HUES48 (cell line): ENCODE measurements at regions not wholly inside any gene's neighbourhood (a gene's known extent, or its start where the extent isn't known, plus 50 kb on each side); places are given as distances from the start of the nearest gene placed in this dataset.
"Not testable (repeated sequence)": the region's sequence is repeated elsewhere in the genome, so short reads cannot be mapped to it uniquely, and the experiment has no call there.

Source experiments
- H3K27ac ChIP-seq: one replicate; pipeline ENCODE4 v1.7.0; 2013; ENCODE audit warnings: low read depth, low read length, inconsistent platforms
- H3K27me3 ChIP-seq: 2 replicates; pipeline ENCODE4 v1.6.1; 2013; ENCODE audit warnings: mild to moderate bottlenecking, low read length; ENCODE audit not compliant: control insufficient read depth, insufficient read depth
- H3K36me3 ChIP-seq: 2 replicates; pipeline ENCODE4 v1.6.1; 2013; ENCODE audit warnings: low read length; ENCODE audit not compliant: control insufficient read depth, insufficient read depth
- H3K4me1 ChIP-seq: 2 replicates; pipeline ENCODE4 v1.6.1; 2013; ENCODE audit warnings: mild to moderate bottlenecking, low read length; ENCODE audit not compliant: control insufficient read depth, insufficient read depth
- H3K4me3 ChIP-seq: 2 replicates; pipeline ENCODE4 v1.5.1; 2013; ENCODE audit warnings: mild to moderate bottlenecking, low read depth, low read length
- H3K9ac ChIP-seq: 2 replicates; pipeline ENCODE4 v1.6.1; 2013; ENCODE audit warnings: mild to moderate bottlenecking, low read depth, low read length, moderate library complexity
- H3K9me3 ChIP-seq: 2 replicates; pipeline ENCODE4 v1.6.1; 2013; ENCODE audit warnings: low read length; ENCODE audit not compliant: control insufficient read depth, insufficient read depth

- Histone ChIP-seq H3K4me3 (no peak overlapping the region), H3K9ac (no peak overlapping the region), H3K36me3 (no peaks in the 10 kb centered on the region), H3K4me1 (no peaks in the 10 kb centered on the region), H3K27ac (no peak overlapping the region), H3K27me3 (no peaks in the 10 kb centered on the region), H3K9me3 (no peaks in the 10 kb centered on the region)
Measured at GRCh38 chr3:104263477-104263876, 1103.2 kb upstream of the ALCAM start.

DNA sequence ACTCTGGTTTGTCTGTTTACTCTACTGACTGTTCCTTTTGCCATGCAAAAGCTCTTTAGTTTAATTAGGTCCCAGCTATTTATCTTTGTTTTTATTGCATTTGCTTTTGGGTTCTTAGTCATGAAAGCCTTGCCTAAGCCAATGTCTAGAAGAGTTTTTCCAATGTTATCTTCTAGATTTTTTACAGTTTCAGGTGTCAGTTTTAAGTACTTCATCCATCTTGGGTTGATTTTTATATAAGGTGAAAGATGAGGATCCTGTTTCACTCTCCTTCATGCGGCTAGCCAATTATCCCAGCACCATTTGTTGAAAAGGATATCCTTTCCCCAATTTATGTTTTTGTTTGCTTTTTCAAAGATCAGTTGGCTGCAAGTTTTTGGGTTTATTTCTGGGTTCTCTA lies 1100.5 kb upstream of the ALCAM start:
- H3K9me3 ChIP-seq, H3K27ac ChIP-seq, H3K36me3 ChIP-seq, H3K9ac ChIP-seq, H3K4me3 ChIP-seq, H3K27me3 ChIP-seq, H3K4me1 ChIP-seq: not testable (repeated sequence)

DNA sequence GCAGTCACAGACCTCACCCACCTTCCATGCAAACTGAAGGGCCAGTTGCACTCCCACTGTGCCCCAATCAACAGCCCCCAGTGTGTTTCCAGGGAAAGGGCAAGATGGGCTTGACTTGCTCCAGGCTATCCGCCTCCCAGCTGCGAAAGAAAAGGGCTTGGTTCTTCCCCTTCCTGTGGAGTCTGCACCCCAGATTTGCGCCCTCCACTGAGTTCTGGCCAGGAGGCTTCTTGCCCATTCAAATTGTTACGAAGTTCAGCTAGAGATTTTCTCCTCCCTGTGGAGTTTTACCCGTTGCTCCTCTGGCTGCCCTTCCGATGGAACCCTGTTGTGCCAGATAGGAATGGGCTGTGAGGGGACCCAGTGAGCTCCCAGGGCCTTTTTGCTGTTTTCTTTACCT lies 1096.9 kb upstream of the ALCAM start:
- Histone ChIP-seq H3K27me3 (no peaks in the 10 kb centered on the region), H3K36me3 (no peaks in the 10 kb centered on the region), H3K27ac (no peak overlapping the region), H3K4me1 (no peaks in the 10 kb centered on the region), H3K9me3 (peaks cover 7% of the 10 kb centered on the region; the same call in 1 of the 2 replicates), H3K9ac (no peak overlapping the region), H3K4me3 (no peak overlapping the region)

DNA sequence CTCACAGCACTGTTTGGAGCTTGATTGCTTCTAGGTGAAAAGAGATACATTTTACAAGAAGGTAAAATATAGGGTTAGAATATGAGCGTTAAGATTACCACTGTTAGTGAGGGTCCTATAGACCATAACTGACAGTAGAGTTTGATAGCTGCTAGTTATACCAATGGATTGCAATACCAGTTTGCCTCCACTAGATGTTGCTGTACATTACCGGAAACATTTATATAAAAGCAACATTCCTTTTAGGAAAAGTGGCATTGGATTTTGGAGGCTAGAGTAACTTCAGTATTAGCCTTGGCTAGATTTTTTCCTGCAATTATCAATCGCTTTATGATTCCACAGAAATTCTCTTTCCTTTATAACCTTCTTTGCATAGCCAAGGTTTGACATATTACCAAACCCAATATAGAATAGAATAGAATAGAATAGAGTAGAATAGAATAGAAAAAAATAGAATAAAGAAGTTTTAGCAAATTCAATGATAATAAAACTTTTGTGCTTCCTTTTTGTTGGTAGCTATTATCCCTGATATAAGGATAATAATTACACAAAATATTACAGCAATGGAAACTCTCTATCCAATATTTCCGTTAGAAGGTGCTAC lies 1093.6 kb upstream of the ALCAM start:
- Histone ChIP-seq H3K4me1 (no peaks in the 10 kb centered on the region), H3K27ac (no peak overlapping the region), H3K4me3 (no peak overlapping the region), H3K9ac (no peak overlapping the region), H3K27me3 (no peaks in the 10 kb centered on the region), H3K36me3 (no peaks in the 10 kb centered on the region), H3K9me3 (peaks cover 33% of the 10 kb centered on the region)

GRCh38 chr3:104275199-104275598 lies 1091.5 kb upstream of the ALCAM start:
- Histone ChIP-seq H3K4me1 (no peaks in the 10 kb centered on the region), H3K9ac (no peak overlapping the region), H3K4me3 (no peak overlapping the region), H3K36me3 (no peaks in the 10 kb centered on the region), H3K9me3 (peaks cover 50% of the 10 kb centered on the region), H3K27ac (no peak overlapping the region), H3K27me3 (no peaks in the 10 kb centered on the region)

DNA sequence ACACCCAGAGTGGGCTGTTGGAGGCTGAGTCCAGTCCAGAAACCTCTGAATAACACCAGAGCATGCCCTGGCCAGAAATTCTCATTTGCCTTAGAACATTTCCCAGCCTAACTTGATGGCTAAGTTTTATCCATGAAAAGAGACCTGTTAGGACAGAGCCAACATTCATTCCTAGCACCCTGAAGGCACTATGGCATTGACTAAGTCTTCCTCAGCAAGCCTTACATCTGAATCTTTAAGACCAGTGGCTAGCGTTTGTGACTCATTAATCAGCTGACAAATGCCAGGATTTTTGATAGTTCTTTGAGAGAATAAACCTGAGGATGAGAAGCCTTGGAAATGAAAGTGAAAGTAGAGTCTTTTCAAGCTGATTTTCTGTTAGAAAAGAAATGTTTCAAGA lies 1087.1 kb upstream of the ALCAM start:
- H3K27ac ChIP-seq = no peak overlapping the region
- no peaks in the 10 kb centered on the region for H3K27me3 ChIP-seq
- no peaks in the 10 kb centered on the region for H3K4me1 ChIP-seq
- H3K36me3 ChIP-seq = no peaks in the 10 kb centered on the region
- H3K9me3 ChIP-seq = peaks cover 62% of the 10 kb centered on the region
- no peak overlapping the region for H3K4me3 ChIP-seq
- H3K9ac ChIP-seq = no peak overlapping the region

- Histone ChIP-seq H3K27ac (no peak overlapping the region), H3K4me3 (no peak overlapping the region), H3K9ac (no peak overlapping the region), H3K36me3 (no peaks in the 10 kb centered on the region), H3K27me3 (no peaks in the 10 kb centered on the region), H3K4me1 (no peaks in the 10 kb centered on the region), H3K9me3 (peaks cover 57% of the 10 kb centered on the region)
Measured at GRCh38 chr3:104281713-104282112, 1085.0 kb upstream of the ALCAM start.

- Histone ChIP-seq H3K27me3 (no peaks in the 10 kb centered on the region), H3K36me3 (no peaks in the 10 kb centered on the region), H3K4me3 (no peak overlapping the region), H3K4me1 (peaks cover 6% of the 10 kb centered on the region), H3K9ac (no peak overlapping the region), H3K9me3 (peaks cover 32% of the 10 kb centered on the region), H3K27ac (no peak overlapping the region)
Measured at GRCh38 chr3:104286645-104287044, 1080.1 kb upstream of the ALCAM start.

DNA sequence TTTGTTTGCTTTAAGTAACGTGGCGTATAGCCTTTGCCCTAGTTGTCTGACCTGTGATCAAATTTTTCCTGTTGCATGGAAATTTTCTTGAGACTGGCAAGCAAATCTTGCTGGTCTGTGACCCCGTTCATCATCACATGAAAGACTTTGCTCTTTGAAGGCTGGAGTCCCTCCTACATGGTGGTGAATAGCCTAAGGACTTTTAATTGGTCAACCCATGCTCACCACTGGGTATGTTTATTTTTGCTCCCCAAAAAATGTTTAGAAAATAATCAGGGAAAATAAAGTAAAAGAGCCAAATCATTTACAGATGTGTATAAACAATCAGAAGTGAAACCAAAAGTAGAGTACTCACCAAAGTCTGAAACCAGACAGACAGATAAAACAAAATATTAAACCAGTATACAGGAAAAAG lies 1075.3 kb upstream of the ALCAM start:
- no peaks in the 10 kb centered on the region for H3K27me3 ChIP-seq
- no peak overlapping the region for H3K4me3 ChIP-seq
- H3K9ac ChIP-seq = no peak overlapping the region
- peaks cover 7% of the 10 kb centered on the region for H3K4me1 ChIP-seq
- peaks cover 16% of the 10 kb centered on the region for H3K9me3 ChIP-seq
- no peak overlapping the region for H3K27ac ChIP-seq
- H3K36me3 ChIP-seq = no peaks in the 10 kb centered on the region

DNA sequence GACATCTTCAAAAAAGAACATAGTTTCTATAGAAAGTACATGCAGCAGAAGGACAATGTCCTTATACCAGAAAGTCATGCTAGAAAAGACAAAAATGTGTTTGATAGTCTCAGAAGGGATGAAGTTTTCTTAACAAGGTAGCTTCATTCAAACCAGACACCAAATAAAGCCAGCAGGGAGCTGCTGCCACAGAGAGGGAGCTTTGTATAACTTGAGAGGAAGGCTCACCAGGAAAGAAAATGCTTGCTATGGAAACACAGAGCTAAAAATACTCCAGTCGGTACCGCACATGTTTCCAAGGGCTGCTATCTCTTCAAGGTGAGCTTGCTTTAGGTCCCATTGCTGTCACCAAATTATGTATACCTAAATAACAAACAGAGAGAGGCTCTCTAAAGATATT lies 1074.8 kb upstream of the ALCAM start:
- Histone ChIP-seq H3K27me3 (no peaks in the 10 kb centered on the region), H3K27ac (no peak overlapping the region), H3K9ac (no peak overlapping the region)

GRCh38 chr3:104297617-104298016 lies 1069.1 kb upstream of the ALCAM start:
- Histone ChIP-seq H3K9ac (no peak overlapping the region), H3K27me3 (no peaks in the 10 kb centered on the region), H3K4me3 (no peak overlapping the region), H3K9me3 (no peaks in the 10 kb centered on the region), H3K27ac (no peak overlapping the region), H3K4me1 (no peaks in the 10 kb centered on the region), H3K36me3 (no peaks in the 10 kb centered on the region)

More for the DNA sequence above, 1074.8 kb upstream of the ALCAM start:
- H3K9me3 ChIP-seq = peaks cover 12% of the 10 kb centered on the region
- H3K36me3 ChIP-seq = no peaks in the 10 kb centered on the region
- no peak overlapping the region for H3K4me3 ChIP-seq
- peaks cover 7% of the 10 kb centered on the region for H3K4me1 ChIP-seq

GRCh38 chr3:104298662-104299061 lies 1068.0 kb upstream of the ALCAM start:
- H3K27ac ChIP-seq = no peak overlapping the region
- H3K27me3 ChIP-seq = no peaks in the 10 kb centered on the region
- no peaks in the 10 kb centered on the region for H3K36me3 ChIP-seq
- H3K9me3 ChIP-seq = no peaks in the 10 kb centered on the region
- no peaks in the 10 kb centered on the region for H3K4me1 ChIP-seq
- H3K9ac ChIP-seq = no peak overlapping the region
- no peak overlapping the region for H3K4me3 ChIP-seq
